ENCODE measurements at regions not wholly inside any gene's neighbourhood (a gene's known extent, or its start where the extent isn't known, plus 50 kb on each side); places are given as distances from the start of the nearest gene placed in this dataset.

DNA sequence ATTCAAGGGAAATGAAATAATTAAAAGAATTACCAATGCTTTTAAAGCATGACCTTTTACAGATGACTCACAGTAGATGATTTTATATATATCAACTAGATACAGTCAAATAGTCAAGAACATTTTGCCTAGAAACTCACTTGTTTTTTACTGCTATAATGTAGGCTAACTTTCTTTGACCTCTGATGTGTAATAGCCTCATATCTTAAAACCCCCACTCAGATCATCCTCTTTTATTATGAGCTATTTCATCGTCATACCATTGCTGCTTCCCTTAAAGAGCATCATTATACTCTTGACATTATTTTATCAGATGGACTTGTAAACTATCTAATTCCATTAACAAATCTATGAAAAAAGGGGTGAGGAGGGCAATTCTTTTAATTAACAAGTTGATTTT lies 355.9 kb upstream of the AGA start:
- no peaks in the 10 kb centered on the region for H3K4me1 ChIP-seq
- no peak overlapping the region for H3K27ac ChIP-seq
- intact Hi-C loops (cut with DNase I): no loop called here
- no peaks in the 10 kb centered on the region for H3K36me3 ChIP-seq
- no peaks in the 10 kb centered on the region for H3K27me3 ChIP-seq
- no peak for DNase-seq
- no peak for ATAC-seq
- no peak overlapping the region for H3K4me3 ChIP-seq
- TF ChIP-seq, protein P1, sequence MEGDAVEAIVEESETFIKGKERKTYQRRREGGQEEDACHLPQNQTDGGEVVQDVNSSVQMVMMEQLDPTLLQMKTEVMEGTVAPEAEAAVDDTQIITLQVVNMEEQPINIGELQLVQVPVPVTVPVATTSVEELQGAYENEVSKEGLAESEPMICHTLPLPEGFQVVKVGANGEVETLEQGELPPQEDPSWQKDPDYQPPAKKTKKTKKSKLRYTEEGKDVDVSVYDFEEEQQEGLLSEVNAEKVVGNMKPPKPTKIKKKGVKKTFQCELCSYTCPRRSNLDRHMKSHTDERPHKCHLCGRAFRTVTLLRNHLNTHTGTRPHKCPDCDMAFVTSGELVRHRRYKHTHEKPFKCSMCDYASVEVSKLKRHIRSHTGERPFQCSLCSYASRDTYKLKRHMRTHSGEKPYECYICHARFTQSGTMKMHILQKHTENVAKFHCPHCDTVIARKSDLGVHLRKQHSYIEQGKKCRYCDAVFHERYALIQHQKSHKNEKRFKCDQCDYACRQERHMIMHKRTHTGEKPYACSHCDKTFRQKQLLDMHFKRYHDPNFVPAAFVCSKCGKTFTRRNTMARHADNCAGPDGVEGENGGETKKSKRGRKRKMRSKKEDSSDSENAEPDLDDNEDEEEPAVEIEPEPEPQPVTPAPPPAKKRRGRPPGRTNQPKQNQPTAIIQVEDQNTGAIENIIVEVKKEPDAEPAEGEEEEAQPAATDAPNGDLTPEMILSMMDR (IDR thresholded peaks at IDR 0.05): no peak
- H3K9me3 ChIP-seq: no peaks in the 10 kb centered on the region

DNA sequence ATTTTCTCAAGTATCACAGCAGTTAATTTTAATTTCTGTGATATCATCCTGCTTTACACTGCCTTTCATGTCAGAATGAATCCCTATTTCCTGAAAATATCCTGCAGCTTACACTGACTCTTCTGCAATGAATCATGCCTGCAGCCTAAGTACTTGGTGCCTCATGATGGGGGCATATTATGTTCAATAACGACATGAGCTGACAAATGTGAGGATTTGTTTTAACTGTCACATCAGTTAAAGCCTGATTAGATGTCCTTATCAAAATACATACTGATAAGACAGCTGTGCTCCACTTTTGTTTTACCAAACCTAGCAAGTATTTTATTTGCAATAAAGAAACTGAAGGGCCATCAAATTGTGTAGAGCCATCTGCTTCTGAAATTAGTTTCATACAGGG lies 359.9 kb upstream of the AGA start:
- TF ChIP-seq, protein P1 (IDR thresholded peaks at IDR 0.05): no peak
- ATAC-seq: no peak
- intact Hi-C loops (cut with DNase I): no loop called here

DNA sequence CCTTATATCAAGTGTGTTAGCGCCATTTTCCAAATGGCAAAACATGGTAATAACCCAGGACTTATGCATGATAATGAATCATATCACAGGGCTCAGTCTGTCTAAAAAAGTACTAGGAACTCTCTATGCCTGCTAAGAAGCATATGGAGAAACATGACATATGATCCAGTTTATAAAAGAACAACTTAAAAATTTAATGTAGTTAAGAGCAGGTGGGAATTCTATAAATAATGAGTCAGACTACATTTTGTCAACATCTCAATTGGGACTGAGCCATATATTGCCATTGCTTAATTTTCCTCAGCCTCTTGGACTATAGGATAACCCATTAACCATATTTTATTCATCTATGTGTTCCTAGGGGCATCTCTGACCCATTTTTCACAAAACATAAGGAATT lies 360.4 kb upstream of the AGA start:
- TF ChIP-seq, protein P1 (IDR thresholded peaks at IDR 0.05): no peak
- DNase-seq: no peak
- no peaks in the 10 kb centered on the region for H3K27me3 ChIP-seq

More for the DNA sequence above, 359.9 kb upstream of the AGA start:
- no peaks in the 10 kb centered on the region for H3K27me3 ChIP-seq
- no peaks in the 10 kb centered on the region for H3K9me3 ChIP-seq
- no peaks in the 10 kb centered on the region for H3K36me3 ChIP-seq
- no peak for DNase-seq
- no peaks in the 10 kb centered on the region for H3K4me1 ChIP-seq
- H3K27ac ChIP-seq: no peak overlapping the region
- no peak overlapping the region for H3K4me3 ChIP-seq

DNA sequence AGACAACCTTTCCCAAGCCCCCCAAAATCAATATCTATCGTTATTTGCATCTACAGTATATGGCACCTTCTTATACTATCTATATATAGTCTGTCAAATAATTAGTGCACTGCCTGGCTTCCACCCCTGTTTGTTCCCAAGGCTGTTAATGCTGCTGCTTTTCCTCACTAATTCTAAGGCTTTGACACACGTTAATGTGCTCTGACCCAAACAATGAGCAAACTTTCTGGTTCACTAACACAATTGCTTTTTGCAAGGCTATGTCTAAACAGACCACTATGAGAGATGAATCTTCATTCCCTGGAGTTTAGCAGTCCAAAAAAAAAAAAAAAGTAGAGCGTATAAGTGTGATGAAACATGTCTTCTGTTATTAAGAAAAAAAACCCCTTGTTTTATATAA lies 360.9 kb upstream of the AGA start:
- Histone ChIP-seq H3K4me3 (no peak overlapping the region), H3K27ac (no peak overlapping the region), H3K27me3 (no peaks in the 10 kb centered on the region), H3K9me3 (no peaks in the 10 kb centered on the region), H3K36me3 (no peaks in the 10 kb centered on the region), H3K4me1 (no peaks in the 10 kb centered on the region)
- intact Hi-C loops (cut with DNase I): no loop called here
- TF ChIP-seq, protein P1 (IDR thresholded peaks at IDR 0.05): no peak
- no peak for ATAC-seq
- no peak for DNase-seq

More for the DNA sequence above, 360.4 kb upstream of the AGA start:
- Histone ChIP-seq H3K4me1 (no peaks in the 10 kb centered on the region), H3K27ac (no peak overlapping the region), H3K9me3 (no peaks in the 10 kb centered on the region), H3K4me3 (no peak overlapping the region), H3K36me3 (no peaks in the 10 kb centered on the region)
- intact Hi-C loops (cut with DNase I): no loop called here
- no peak for ATAC-seq

DNA sequence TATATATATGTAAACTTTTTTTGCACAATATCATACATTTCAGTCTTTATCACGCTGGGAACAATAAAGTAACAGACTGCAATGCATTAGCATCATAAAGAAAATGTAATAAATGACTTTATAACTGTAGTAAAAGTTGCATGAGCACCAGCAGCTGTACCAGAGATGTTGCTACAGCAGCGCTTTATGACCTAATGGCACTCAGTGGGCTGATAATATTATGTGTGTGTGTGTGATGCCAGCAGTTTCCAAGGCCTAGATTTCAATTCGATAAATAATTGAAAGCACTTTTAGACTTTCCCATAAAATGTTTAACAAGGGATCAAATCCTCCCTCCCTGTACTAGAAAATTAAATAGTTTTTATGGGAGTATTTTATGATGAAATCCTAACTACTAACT lies 367.6 kb upstream of the AGA start:
- intact Hi-C loops (cut with DNase I): no loop called here
- ATAC-seq (no peak), DNase-seq (no peak)

More for the DNA sequence above, 367.6 kb upstream of the AGA start:
- H3K27ac ChIP-seq: no peak overlapping the region
- H3K4me3 ChIP-seq: no peak overlapping the region
- H3K9me3 ChIP-seq: no peaks in the 10 kb centered on the region
- TF ChIP-seq, protein P1 (IDR thresholded peaks at IDR 0.05): no peak
- no peaks in the 10 kb centered on the region for H3K27me3 ChIP-seq
- no peaks in the 10 kb centered on the region for H3K4me1 ChIP-seq
- no peaks in the 10 kb centered on the region for H3K36me3 ChIP-seq
